Subcutaneous abdominal adipose tissue (tissue), 5 donors: ENCODE measurements at regions not wholly inside any gene's neighbourhood (a gene's known extent, or its start where the extent isn't known, plus 50 kb on each side); places are given as distances from the start of the nearest gene placed in this dataset.

ENCODE experiments used
- H3K27ac ChIP-seq: one replicate; pipeline ENCODE4 v1.7.0; 2013; ENCODE audit warnings: low read depth, mild to moderate bottlenecking, inconsistent platforms, low read length, moderate library complexity
- H3K27me3 ChIP-seq, 5 donors: one replicate each; pipeline ENCODE4 v1.7.0; 2013; ENCODE audit warnings: low read length in 5 of 5, inconsistent platforms in 1 of 5; ENCODE audit not compliant: control insufficient read depth in 5 of 5, insufficient read depth in 4 of 5
- H3K36me3 ChIP-seq, 5 donors: one replicate each; pipeline ENCODE4 v1.7.0; 2013; ENCODE audit warnings: low read length in 5 of 5; ENCODE audit not compliant: control insufficient read depth in 5 of 5, insufficient read depth in 5 of 5
- H3K4me1 ChIP-seq, 5 donors: one replicate each; pipeline ENCODE4 v1.7.0; 2013; ENCODE audit warnings: low read length in 5 of 5, mild to moderate bottlenecking in 3 of 5, moderate library complexity in 1 of 5; ENCODE audit not compliant: control insufficient read depth in 5 of 5, insufficient read depth in 5 of 5
- H3K4me3 ChIP-seq, 5 donors: one replicate each; pipeline ENCODE4 v1.7.0; 2013; ENCODE audit warnings: low read length in 5 of 5, low read depth in 1 of 5
- H3K9ac ChIP-seq, 5 donors: one replicate each; pipeline ENCODE4 v1.7.0; 2013; ENCODE audit warnings: low read length in 5 of 5, mild to moderate bottlenecking in 4 of 5, moderate library complexity in 3 of 5
- H3K9me3 ChIP-seq, 5 donors: one replicate each; pipeline ENCODE4 v1.7.0; 2013; ENCODE audit warnings: low read length in 5 of 5; ENCODE audit not compliant: control insufficient read depth in 5 of 5
- donor health status: healthy.
- donor health status: healthy.
- donor health status: healthy.
- donor health status: healthy.
- donor health status: healthy.

DNA sequence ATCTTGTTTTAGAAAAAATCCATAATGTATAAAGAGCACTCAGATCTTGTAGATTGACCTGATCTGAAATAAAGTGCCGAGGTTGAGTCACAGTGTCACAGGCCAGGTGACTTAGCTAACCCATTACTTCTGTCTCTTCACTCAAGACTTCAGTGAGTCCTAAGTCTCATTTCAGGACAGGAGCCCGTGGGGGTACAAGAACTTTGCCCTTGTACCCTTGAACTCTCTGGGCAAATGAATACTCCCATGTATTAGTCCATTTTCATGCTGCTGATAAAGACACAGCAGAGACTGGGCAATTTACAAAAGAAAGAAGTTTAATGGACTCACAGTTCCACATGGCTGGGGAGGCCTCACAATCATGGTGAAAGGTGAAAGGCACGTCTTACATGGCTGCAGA lies 160.2 kb downstream of the ZPLD1 start:
- Histone ChIP-seq H3K9me3 (peaks cover 0 to 7% (median 0%) of the 10 kb centered on the region in 5 donors), H3K36me3 (no peaks in the 10 kb centered on the region), H3K4me1 (no peaks in the 10 kb centered on the region), H3K9ac (no peak overlapping the region), H3K4me3 (no peak overlapping the region), H3K27me3 (no peaks in the 10 kb centered on the region), H3K27ac (no peak overlapping the region)

- Histone ChIP-seq H3K27ac (no peak overlapping the region), H3K4me3 (no peak overlapping the region), H3K27me3 (no peaks in the 10 kb centered on the region), H3K36me3 (no peaks in the 10 kb centered on the region), H3K9ac (no peak overlapping the region), H3K9me3 (no peaks in the 10 kb centered on the region), H3K4me1 (no peaks in the 10 kb centered on the region)
These were observed 165.2 kb downstream of the ZPLD1 start for GRCh38 chr3:102599819-102600576.

DNA sequence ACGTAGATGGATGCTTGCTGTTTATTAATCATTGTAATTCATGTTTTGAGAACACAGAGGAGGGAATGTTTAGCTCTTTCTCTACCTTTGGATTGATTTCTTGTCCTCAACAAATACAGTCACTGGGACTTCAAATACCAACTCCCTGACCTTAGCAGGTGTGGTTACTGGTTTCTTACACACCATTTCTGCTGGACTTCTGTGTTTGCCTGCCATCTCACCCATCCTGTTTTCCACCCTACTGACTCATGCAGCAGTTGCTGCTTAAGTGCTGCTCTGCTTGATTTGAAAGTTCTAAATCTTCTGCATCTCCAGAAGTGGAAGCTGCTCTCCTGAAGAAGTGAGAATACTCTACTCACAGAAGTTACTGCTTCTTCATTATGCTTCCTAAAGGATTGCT lies 170.3 kb downstream of the ZPLD1 start:
- Histone ChIP-seq H3K9ac (no peak overlapping the region), H3K27ac (no peak overlapping the region), H3K27me3 (no peaks in the 10 kb centered on the region), H3K4me1 (no peaks in the 10 kb centered on the region), H3K4me3 (no peak overlapping the region), H3K36me3 (no peaks in the 10 kb centered on the region), H3K9me3 (no peaks in the 10 kb centered on the region)

DNA sequence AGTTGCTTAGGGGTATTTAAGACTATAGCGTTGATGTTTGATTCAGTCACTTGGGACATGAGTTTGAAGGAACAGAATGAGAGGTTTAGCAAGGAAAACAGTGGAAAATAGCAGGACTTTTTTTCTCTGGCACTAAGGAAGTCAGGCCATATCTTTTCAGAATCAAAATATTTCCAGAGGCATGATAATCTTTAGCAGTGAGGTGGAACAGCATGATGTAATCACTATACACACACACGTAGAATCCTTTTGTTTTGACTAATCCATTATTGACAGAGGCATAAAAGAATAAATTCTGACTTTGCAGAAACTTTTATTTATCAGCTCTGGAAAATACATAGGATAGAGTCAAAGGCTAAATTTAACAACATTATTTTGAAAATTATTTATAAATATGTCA lies 174.1 kb downstream of the ZPLD1 start:
- Histone ChIP-seq H3K27ac (no peak overlapping the region), H3K4me3 (no peak overlapping the region), H3K9me3 (peaks cover 0 to 2% (median 0%) of the 10 kb centered on the region in 5 donors), H3K36me3 (no peaks in the 10 kb centered on the region), H3K9ac (no peak overlapping the region), H3K27me3 (no peaks in the 10 kb centered on the region), H3K4me1 (no peaks in the 10 kb centered on the region)

DNA sequence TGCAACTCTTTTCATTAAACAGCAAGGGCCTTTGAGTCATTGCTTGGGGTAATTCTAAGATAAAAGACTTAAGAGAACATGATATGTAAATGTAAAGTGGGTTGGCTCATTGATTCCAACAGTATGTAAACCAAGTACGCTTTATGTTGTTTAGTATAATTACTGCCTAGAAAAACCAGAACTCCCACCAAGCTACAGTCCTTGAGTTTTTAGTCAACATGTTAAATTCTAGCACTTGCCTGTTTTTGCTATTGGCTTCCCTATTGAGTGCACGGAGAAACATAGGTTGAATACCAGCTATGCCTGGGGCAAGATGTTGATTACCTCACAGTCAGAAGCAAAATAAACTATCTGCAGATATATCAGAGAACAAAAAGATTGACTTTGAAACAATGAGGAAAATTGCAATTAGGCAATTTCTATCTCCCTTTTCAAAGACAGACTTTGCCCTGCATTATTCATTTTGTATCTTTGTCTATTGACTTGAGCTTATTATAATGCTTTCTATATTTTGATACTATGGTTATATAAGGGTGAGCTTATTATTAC lies 179.3 kb downstream of the ZPLD1 start:
- H3K9me3 ChIP-seq: peaks cover 0 to 2% (median 0%) of the 10 kb centered on the region in 5 donors
- no peak overlapping the region for H3K4me3 ChIP-seq
- no peak overlapping the region for H3K9ac ChIP-seq
- H3K27ac ChIP-seq: no peak overlapping the region
- no peaks in the 10 kb centered on the region for H3K4me1 ChIP-seq
- H3K36me3 ChIP-seq: no peaks in the 10 kb centered on the region
- H3K27me3 ChIP-seq: no peaks in the 10 kb centered on the region

GRCh38 chr3:102614585-102614984 lies 179.8 kb downstream of the ZPLD1 start:
- H3K9ac ChIP-seq: no peak overlapping the region
- H3K36me3 ChIP-seq: no peaks in the 10 kb centered on the region
- no peak overlapping the region for H3K4me3 ChIP-seq
- H3K27ac ChIP-seq: no peak overlapping the region
- H3K9me3 ChIP-seq: peaks cover 0 to 2% (median 0%) of the 10 kb centered on the region in 5 donors
- no peaks in the 10 kb centered on the region for H3K27me3 ChIP-seq
- H3K4me1 ChIP-seq: no peaks in the 10 kb centered on the region

GRCh38 chr3:102617381-102617780 lies 182.6 kb downstream of the ZPLD1 start:
- Histone ChIP-seq H3K4me3 (no peak overlapping the region), H3K36me3 (no peaks in the 10 kb centered on the region), H3K9me3 (peaks cover 0 to 2% (median 0%) of the 10 kb centered on the region in 5 donors)

DNA sequence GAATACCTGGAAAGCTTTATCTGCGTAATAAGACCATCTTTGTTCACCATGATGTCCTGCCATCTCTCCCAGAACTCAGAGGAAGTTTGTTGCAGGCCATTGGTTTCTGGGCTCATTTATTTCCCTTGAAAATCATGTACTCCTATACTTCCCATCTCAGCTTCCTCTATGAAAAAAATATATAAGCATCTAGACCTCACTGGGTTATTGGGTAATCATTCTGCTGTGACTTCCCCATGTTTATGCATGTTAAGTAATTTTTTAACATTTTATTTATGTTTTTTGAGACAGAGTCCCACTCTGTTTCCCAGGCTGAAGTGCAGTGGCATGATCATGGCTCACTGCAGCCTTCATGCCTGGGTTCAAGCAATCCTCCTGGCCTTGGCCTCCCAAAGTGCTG lies 184.5 kb downstream of the ZPLD1 start:
- Histone ChIP-seq H3K4me3 (no peak overlapping the region), H3K27me3 (no peaks in the 10 kb centered on the region)

More at GRCh38 chr3:102617381-102617780, 182.6 kb downstream of the ZPLD1 start:
- H3K27ac ChIP-seq: no peak overlapping the region
- H3K4me1 ChIP-seq: no peaks in the 10 kb centered on the region
- no peak overlapping the region for H3K9ac ChIP-seq
- no peaks in the 10 kb centered on the region for H3K27me3 ChIP-seq

DNA sequence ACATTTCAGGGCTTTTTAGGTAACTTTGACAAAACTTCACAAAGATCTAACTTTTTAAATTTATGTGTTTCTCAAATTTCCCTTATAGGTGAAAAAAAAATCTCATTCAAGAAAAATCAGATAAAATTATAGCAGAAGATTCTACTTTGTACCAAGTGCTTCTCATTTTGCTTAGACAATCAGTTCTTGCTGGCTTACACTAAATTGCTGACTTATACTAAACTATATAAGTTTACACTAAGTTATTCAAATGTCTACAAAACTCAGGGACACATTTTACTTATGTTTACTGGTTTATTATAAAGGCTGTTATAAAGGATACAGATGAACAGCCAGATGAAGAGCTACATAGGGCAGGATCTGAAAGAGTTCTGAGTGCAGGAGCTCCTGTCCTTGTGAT lies 195.1 kb downstream of the ZPLD1 start:
- peaks cover 0 to 5% (median 0%) of the 10 kb centered on the region in 5 donors for H3K9me3 ChIP-seq
- no peak overlapping the region for H3K4me3 ChIP-seq
- no peaks in the 10 kb centered on the region for H3K4me1 ChIP-seq
- H3K36me3 ChIP-seq: no peaks in the 10 kb centered on the region
- H3K27ac ChIP-seq: no peak overlapping the region
- H3K27me3 ChIP-seq: no peaks in the 10 kb centered on the region
- no peak overlapping the region for H3K9ac ChIP-seq

More for the DNA sequence above, 184.5 kb downstream of the ZPLD1 start:
- no peak overlapping the region for H3K27ac ChIP-seq
- H3K9me3 ChIP-seq: peaks cover 0 to 2% (median 0%) of the 10 kb centered on the region in 5 donors
- no peak overlapping the region for H3K9ac ChIP-seq
- no peaks in the 10 kb centered on the region for H3K4me1 ChIP-seq
- no peaks in the 10 kb centered on the region for H3K36me3 ChIP-seq

DNA sequence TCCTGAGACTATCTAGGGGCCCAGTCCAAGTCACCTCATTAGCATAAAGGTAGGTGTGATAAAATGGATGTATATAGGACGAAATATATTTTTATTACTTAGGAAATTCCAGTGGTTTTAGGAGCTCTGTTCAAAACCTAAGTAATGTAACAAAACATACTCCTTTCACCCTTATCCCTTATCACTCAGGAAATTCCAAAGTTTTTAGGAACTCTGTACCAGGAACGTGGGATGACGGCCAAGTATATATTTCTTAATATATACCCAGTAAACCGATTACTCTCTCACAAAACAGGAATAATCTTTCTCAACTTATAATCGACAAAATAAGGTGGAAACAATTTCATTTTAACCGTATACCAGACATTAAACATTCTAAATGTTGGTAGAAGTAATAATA lies 195.7 kb downstream of the ZPLD1 start:
- Histone ChIP-seq H3K9ac (no peak overlapping the region), H3K4me1 (no peaks in the 10 kb centered on the region), H3K4me3 (no peak overlapping the region), H3K27me3 (no peaks in the 10 kb centered on the region), H3K36me3 (no peaks in the 10 kb centered on the region), H3K27ac (no peak overlapping the region), H3K9me3 (peaks cover 0 to 5% (median 0%) of the 10 kb centered on the region in 5 donors)
